ENCODE measurements at regions not wholly inside any gene's neighbourhood (a gene's known extent, or its start where the extent isn't known, plus 50 kb on each side); places are given as distances from the start of the nearest gene placed in this dataset.
"Not testable (repeated sequence)": the region's sequence is repeated elsewhere in the genome, so short reads cannot be mapped to it uniquely, and the experiment has no call there.

DNA sequence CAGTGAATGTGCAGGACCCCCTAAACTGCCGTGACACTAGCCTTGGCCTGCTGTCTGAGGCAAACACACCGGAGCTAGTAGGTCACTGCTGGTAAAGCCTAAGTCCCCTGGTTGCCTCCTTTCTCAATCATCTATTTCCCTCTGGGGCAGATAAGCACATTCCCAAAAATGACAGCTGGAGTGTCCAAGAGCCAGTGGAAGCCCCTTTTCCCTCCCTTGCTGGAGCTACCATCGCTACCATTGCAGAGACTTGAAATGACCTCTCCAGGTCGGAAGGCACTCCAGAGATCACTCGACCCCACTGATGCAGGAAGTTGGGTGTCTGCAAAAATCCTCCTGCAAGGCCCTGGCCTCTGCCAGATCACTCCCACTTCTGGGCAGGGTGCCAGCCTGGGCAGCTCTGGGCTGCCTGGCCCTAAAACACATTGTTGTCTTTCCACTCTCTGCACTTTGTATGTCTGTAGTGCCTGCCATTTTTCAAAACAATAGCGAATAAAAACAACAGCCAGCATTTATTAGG, 235.9 kb downstream of the BCL2L11 start:
- TF ChIP-seq, protein P1, sequence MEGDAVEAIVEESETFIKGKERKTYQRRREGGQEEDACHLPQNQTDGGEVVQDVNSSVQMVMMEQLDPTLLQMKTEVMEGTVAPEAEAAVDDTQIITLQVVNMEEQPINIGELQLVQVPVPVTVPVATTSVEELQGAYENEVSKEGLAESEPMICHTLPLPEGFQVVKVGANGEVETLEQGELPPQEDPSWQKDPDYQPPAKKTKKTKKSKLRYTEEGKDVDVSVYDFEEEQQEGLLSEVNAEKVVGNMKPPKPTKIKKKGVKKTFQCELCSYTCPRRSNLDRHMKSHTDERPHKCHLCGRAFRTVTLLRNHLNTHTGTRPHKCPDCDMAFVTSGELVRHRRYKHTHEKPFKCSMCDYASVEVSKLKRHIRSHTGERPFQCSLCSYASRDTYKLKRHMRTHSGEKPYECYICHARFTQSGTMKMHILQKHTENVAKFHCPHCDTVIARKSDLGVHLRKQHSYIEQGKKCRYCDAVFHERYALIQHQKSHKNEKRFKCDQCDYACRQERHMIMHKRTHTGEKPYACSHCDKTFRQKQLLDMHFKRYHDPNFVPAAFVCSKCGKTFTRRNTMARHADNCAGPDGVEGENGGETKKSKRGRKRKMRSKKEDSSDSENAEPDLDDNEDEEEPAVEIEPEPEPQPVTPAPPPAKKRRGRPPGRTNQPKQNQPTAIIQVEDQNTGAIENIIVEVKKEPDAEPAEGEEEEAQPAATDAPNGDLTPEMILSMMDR (IDR thresholded peaks at IDR 0.05), result not testable (repeated sequence)
- not testable (repeated sequence) for TF ChIP-seq ZFX (IDR thresholded peaks at IDR 0.05; ENCODE audit: borderline replicate concordance)

Measured in 22Rv1 (cell line).